Panc1 (cell line): ENCODE measurements at regions not wholly inside any gene's neighbourhood (a gene's known extent, or its start where the extent isn't known, plus 50 kb on each side); places are given as distances from the start of the nearest gene placed in this dataset.

ENCODE experiments used
- CTCF ChIP-seq: fragments of 450-650 bp; IDR thresholded peaks from 2 replicates; pipeline ENCODE4 v1.5.1; 2017; ENCODE audit warnings: mild to moderate bottlenecking
- POLR2AphosphoS5 ChIP-seq: IDR thresholded peaks from 2 replicates; pipeline ENCODE4 v1.6.1; 2012; ENCODE audit warnings: mild to moderate bottlenecking, low read depth, low read length, moderate library complexity
- REST ChIP-seq, 2 experiments: IDR thresholded peaks; 2 replicates each; pipeline ENCODE4 v1.6.1; 2011 to 2012; ENCODE audit warnings: low read depth in 2 of 2, control low read depth in 1 of 2, low read length in 1 of 2, mild to moderate bottlenecking in 1 of 2, moderate library complexity in 1 of 2; ENCODE audit not compliant: insufficient read depth in 1 of 2
- TCF7L2 ChIP-seq: IDR thresholded peaks from 2 replicates; pipeline ENCODE4 v1.6.1; 2011; ENCODE audit warnings: mild to moderate bottlenecking, low read depth, low read length, inconsistent platforms

GRCh38 chr4:138945401-138945800 is 70.2 kb upstream of the NOCT start:
- TF ChIP-seq CTCF (no peak), POLR2AphosphoS5 (no peak), REST (IDR thresholded peaks at IDR 0.05; ENCODE audit: insufficient read depth in 1 of 2, low read depth in 2 of 2, low read length in 1 of 2) (no peak), TCF7L2 (no peak)
